ENCODE measurements at regions not wholly inside any gene's neighbourhood (a gene's known extent, or its start where the extent isn't known, plus 50 kb on each side); places are given as distances from the start of the nearest gene placed in this dataset.

DNA sequence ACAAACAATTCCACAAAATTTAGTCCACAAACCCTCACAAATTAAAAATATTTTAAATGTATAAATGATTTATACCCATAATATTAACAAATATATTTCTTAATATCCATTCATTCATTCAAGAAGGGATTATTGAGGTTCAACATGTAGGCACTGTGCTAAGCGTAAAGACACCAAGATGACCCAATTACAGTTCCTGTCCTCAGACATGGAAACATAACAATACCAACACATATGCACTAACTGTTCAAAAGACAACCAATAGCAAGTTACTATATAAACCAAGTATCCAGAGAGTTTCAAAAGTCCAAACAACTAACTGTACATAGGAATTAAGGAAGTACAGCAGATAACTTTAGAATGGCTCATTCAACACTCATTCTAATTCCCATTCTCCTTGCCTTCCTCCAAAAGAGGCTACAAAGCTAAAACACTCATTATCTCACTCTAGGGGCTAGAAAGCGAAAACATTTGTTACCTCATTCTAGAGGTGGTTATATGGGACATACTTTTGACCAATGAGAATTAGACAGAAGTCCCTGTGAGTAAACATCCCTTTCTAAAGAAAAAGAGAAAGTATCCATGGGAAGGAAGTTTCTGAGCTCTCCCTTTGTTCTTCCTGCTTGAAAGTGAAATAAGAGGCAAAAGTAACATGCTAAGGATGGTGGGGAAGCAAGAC, 292.4 kb downstream of the ZEB2 start:
- no peaks in the 10 kb centered on the region for H3K27me3 Mint-ChIP-seq
- H3K4me1 Mint-ChIP-seq = peaks cover 4 to 12% (median 6%) of the 10 kb centered on the region in 3 donors
- H3K4me3 Mint-ChIP-seq = no peak overlapping the region
- H3K36me3 Mint-ChIP-seq = peaks cover 6% of the 10 kb centered on the region
- no peak overlapping the region for H3K27ac Mint-ChIP-seq
- no peaks in the 10 kb centered on the region for H3K9me3 Mint-ChIP-seq

DNA sequence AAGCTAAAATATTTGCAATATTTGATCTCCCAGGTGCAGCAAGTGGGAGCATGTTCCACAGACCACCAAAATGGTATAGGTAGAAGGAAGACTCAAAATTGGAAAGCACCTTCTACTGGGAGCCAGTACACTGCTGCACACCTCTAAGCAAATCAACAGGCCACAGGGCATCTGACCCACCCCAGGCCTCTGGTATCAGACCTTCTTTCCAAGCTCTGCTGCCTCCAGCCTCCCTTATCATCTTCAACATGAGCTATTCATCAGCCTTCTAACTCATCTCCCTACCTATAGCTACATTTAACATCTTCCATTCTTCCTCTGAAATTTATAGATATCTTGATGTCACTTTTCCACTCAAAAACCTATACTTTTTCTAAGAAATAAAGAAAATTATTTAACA, 294.8 kb downstream of the ZEB2 start:
- Mint-ChIP-seq H3K9me3 (no peaks in the 10 kb centered on the region), H3K4me3 (no peak overlapping the region), H3K4me1 (peaks cover 0 to 2% (median 2%) of the 10 kb centered on the region in 3 donors), H3K36me3 (peaks cover 5% of the 10 kb centered on the region), H3K27me3 (no peaks in the 10 kb centered on the region), H3K27ac (no peak overlapping the region)

DNA sequence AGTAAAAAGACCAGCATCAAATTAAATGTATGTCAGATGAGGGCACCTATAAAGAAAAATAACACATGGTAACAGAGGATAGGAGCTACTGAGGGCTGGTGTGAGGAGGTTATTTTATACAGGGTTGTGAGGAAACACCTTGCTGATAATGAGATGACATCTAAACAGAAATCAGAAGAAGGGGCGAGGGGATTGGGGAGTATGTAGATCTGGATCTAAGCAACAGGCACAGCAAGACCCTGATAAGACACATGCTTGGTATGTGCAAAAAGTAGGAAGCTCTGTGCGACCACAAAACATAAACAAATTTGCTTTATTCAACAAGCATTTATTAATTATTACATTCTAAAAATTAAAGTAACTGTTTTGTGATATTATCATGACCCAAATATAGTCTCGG, 295.4 kb downstream of the ZEB2 start:
- Mint-ChIP-seq H3K4me1 (peaks cover 0 to 2% (median 0%) of the 10 kb centered on the region in 3 donors), H3K36me3 (peaks cover 3% of the 10 kb centered on the region), H3K4me3 (no peak overlapping the region), H3K27me3 (no peaks in the 10 kb centered on the region), H3K9me3 (no peaks in the 10 kb centered on the region), H3K27ac (no peak overlapping the region)

DNA sequence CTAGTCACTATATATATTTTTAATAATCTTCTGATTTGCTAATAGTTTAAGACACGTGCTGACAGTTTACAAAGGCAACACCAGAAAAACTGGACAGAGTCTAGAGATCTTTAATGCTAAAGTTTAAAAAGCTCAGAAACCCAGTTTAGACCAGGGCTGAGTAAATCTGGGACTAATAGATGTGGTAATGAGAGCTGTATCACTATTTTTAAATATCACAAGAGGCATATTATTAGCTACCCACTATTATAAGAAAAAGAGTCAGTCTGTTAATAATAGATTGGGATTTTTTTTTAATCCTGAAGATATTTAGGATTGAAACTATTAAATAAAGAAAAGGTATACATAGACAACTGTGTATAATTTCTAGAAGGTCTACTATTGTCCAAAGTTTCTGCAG, 299.9 kb downstream of the ZEB2 start:
- Mint-ChIP-seq H3K27ac (no peak overlapping the region), H3K27me3 (no peaks in the 10 kb centered on the region), H3K4me1 (peaks cover 7 to 8% (median 8%) of the 10 kb centered on the region in 3 donors), H3K4me3 (no peak overlapping the region), H3K9me3 (no peaks in the 10 kb centered on the region), H3K36me3 (peaks cover 2% of the 10 kb centered on the region)

DNA sequence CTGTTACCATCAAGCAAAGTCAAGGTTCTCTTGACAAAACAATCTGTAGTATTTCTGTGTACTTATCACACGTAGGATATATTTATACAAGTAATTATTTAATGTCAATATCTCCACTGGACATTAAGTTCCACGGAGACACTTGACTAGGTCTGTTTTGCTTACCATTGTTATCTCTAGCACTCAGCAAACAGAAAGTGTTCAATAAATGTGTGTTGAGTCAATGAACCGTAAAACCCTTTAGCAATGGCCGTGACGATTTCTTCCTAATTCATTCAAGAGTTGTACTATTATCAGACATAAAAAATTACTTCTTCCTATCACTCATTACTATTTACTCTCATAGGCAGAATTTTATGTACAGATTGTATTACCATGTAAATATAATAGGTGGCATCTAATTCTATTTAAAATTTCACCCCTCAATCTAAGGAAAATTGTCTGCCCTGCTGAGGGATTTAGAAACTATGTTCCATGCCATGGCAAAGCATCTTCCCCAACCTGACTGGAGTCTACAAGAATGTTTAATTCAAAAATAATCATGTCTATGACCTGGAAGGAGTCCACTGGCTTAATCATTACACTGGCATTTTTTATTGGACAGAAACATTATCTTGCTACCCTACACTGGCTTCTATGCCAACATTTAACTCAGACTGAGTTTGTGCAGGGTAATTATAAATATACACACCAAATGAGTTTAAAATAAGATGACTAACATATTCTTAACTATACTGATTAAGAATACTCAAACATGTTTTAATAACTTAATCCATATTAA, 301.9 kb downstream of the ZEB2 start:
- Mint-ChIP-seq H3K9me3 (no peaks in the 10 kb centered on the region), H3K36me3 (peaks cover 2% of the 10 kb centered on the region), H3K4me1 (peaks cover 15 to 18% (median 16%) of the 10 kb centered on the region in 3 donors), H3K4me3 (no peak overlapping the region), H3K27ac (no peak overlapping the region), H3K27me3 (no peaks in the 10 kb centered on the region)

DNA sequence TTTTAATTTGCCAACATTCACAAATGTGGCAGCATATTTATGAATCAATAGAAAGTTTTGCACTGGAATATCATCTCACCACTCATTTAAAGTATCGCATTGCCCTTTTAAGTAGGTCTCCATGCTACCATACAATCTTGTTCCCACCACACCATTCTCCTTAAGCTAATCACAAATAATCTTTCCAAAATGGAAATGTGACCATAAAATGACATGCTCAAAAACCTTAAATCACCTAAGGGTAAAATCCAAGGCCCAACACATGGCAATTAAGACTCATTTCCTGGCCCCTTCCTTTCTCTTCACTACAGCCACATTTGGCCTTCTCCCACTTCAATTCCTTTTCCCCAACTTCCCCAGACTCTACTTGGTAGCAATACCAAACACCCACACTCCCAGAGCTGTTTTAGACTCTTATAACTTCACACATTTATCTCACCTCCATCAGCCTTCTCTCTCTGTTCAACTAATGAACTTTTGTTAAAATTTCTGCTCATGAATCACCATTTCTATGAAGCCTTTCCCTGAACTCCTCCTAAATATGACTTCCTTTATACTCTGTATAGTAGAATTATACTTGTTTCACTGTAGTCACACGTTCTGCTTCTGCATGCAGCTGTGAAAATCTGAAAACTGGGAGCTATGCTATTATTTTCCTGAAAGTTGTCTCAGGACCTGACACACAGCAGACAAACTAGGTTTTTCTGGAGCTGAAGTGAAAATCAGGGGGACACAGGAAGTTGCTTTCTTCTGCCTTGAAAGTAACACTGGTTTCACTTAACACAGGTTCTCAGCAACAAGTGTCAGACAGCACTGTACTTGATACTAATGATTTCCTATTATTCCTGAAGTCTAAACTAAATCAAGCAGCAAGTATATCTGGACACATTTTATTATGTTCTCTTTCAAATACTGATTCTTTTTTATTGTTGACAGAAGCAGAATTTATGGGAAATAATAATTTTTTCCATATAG, 303.9 kb downstream of the ZEB2 start:
- Mint-ChIP-seq H3K4me1 (peaks cover 15 to 18% (median 16%) of the 10 kb centered on the region in 3 donors), H3K9me3 (no peaks in the 10 kb centered on the region), H3K4me3 (peak overlapping the region in 2 of 4 donors; percentile 7 to 13), H3K27me3 (no peaks in the 10 kb centered on the region), H3K27ac (peak overlapping the region in 1 of 3 donors; percentile 1), H3K36me3 (peaks cover 2% of the 10 kb centered on the region)

DNA sequence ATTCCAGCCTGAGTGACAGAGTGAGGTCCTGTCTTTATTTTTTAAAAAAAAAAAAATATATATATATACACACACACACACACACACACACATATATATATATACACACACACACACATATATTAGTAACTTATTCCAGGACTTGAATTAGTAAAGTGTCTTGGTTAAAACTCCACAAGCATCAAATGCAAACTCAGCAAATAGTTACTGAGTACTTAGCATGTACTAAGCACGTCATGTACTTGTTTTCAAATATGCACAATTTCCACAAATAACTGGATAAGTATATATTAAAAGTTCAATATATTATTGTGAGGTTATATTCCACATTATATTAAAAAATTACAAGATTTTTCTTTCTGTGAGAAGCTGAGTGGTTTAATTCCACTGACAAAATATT, 304.7 kb downstream of the ZEB2 start:
- Mint-ChIP-seq H3K4me1 (peaks cover 15 to 18% (median 16%) of the 10 kb centered on the region in 3 donors), H3K4me3 (no peak overlapping the region), H3K36me3 (peaks cover 2% of the 10 kb centered on the region), H3K27me3 (no peaks in the 10 kb centered on the region), H3K9me3 (no peaks in the 10 kb centered on the region), H3K27ac (no peak overlapping the region)

DNA sequence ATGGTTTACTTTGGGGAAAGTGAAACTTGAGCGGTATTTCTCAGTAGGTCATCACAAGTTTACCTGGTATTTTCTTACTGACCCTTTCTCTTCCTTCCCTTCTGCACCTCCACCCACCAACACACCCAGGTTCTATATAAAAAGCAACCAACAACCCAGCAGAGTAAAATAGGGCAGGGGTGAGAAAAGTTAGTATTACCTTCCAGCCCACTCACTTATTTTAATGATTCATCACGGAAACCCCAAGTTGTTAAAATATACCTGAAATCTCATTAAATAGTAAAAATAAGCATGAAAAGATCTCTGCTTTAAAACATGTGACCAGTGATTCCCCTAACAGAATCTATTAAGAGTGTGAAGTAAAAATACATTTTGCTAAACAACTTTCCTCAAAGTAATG, 306.1 kb downstream of the ZEB2 start:
- no peak overlapping the region for H3K27ac Mint-ChIP-seq
- peak overlapping the region in 3 of 4 donors; percentile 9 to 89 (median 54) for H3K4me3 Mint-ChIP-seq
- H3K4me1 Mint-ChIP-seq = peaks cover 16 to 20% (median 18%) of the 10 kb centered on the region in 3 donors
- peaks cover 3% of the 10 kb centered on the region for H3K36me3 Mint-ChIP-seq
- no peaks in the 10 kb centered on the region for H3K27me3 Mint-ChIP-seq
- no peaks in the 10 kb centered on the region for H3K9me3 Mint-ChIP-seq

DNA sequence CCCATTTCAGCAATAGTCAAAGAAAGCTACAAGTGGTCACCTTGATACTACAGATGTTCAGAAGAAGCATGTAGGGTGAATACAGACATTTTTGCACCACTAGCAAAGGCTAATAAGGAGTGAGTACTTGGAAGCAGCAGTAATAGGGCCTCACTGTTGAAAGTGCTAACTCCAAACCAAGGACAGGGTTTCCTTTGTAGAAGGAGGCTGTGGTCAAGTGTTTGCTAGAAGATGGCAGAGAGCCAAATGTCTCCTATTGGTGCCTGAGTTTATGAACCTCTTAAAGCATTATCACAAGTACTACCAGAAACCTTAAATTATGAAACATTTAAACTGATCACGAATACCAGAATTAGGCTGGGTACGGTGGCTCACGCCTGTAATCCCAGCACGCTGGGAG, 308.1 kb downstream of the ZEB2 start:
- no peaks in the 10 kb centered on the region for H3K27me3 Mint-ChIP-seq
- peaks cover 16 to 20% (median 18%) of the 10 kb centered on the region in 3 donors for H3K4me1 Mint-ChIP-seq
- no peak overlapping the region for H3K27ac Mint-ChIP-seq
- H3K4me3 Mint-ChIP-seq = no peak overlapping the region
- peaks cover 3% of the 10 kb centered on the region for H3K36me3 Mint-ChIP-seq
- H3K9me3 Mint-ChIP-seq = no peaks in the 10 kb centered on the region

DNA sequence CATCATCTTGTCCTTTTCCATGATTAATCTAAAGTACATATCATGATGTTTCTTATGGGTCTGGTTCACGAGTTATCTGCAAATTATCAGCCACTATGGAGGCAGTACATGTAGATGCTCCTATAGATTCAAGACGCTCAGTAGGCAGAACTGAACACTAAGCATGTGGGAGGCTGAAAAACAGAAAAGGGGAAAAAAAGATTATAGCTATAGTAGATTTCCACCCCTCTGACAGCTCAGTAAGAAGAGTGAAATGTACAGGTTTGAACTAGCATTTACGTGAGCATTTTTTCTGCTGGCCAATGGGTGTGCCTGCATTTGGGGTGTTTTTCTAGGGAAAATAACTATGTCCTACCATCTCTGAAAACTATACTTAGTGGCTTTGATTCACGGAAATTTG, 308.9 kb downstream of the ZEB2 start:
- Mint-ChIP-seq H3K27ac (no peak overlapping the region), H3K4me1 (peaks cover 13 to 17% (median 15%) of the 10 kb centered on the region in 3 donors), H3K27me3 (no peaks in the 10 kb centered on the region), H3K4me3 (no peak overlapping the region), H3K9me3 (no peaks in the 10 kb centered on the region), H3K36me3 (peaks cover 3% of the 10 kb centered on the region)

DNA sequence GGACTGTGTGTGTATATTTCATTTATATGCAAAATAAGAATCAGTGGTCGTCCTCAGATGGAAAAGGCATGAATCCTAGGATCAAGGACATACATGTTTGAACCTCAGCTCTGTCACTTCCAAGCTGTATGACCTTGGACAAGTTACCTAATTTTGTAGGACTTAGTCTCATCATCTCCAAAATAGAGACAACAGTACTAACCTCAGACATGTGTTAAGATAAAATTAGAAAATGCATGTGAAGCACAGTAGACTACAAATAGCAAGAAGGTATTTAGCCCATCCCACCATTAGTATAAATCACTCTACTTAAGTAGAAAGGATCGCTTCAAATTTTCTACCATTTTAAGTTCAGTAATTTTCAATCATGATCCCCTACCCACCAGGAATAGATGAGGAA, 309.8 kb downstream of the ZEB2 start:
- peaks cover 9 to 12% (median 11%) of the 10 kb centered on the region in 3 donors for H3K4me1 Mint-ChIP-seq
- no peaks in the 10 kb centered on the region for H3K9me3 Mint-ChIP-seq
- H3K27ac Mint-ChIP-seq = no peak overlapping the region
- no peak overlapping the region for H3K4me3 Mint-ChIP-seq
- H3K27me3 Mint-ChIP-seq = no peaks in the 10 kb centered on the region
- peaks cover 1% of the 10 kb centered on the region for H3K36me3 Mint-ChIP-seq

DNA sequence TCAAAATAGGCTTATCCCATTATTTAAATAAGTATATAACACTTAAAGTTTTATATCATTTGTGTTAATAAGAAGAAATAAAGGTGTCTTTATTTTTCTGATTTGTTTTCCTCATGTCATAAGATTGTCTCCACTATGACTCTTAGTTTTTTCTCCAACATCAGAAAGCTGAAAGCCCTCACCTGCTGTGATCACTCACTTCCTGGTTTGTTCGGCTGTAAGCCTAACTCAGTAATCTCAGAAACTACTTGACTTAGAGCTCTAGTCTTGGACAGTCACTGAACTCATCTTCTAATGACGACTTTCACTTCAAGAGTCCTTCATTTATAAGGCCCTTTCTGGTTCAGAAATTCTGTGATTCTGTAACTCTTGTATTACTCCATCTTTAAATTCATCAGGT, 311.0 kb downstream of the ZEB2 start:
- Mint-ChIP-seq H3K4me3 (no peak overlapping the region), H3K4me1 (peaks cover 6 to 11% (median 7%) of the 10 kb centered on the region in 3 donors), H3K36me3 (peaks cover 1% of the 10 kb centered on the region), H3K27ac (no peak overlapping the region), H3K9me3 (peaks cover 0 to 3% (median 0%) of the 10 kb centered on the region in 3 donors), H3K27me3 (no peaks in the 10 kb centered on the region)

DNA sequence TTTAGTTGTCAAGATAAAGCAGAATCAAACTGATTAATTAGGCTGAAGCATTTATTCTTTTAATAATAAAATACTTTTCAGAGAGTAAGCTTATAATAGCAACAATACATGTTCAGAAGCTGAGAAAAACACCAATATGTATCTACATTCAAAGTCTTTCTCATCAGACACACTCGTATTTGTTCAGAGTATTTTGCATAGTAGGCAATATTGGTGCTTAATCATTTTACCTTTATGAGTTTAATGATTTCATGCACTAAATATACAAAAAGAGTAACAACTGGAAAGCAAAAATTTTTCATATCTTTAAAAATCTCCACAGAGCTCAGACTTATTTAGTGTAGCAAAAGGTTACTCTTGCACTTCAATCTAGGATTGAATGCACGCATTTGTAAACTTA, 313.9 kb downstream of the ZEB2 start:
- peaks cover 5% of the 10 kb centered on the region for H3K36me3 Mint-ChIP-seq
- H3K27ac Mint-ChIP-seq = no peak overlapping the region
- H3K27me3 Mint-ChIP-seq = no peaks in the 10 kb centered on the region
- H3K4me1 Mint-ChIP-seq = peaks cover 2 to 9% (median 3%) of the 10 kb centered on the region in 3 donors
- H3K9me3 Mint-ChIP-seq = peaks cover 0 to 3% (median 0%) of the 10 kb centered on the region in 3 donors
- H3K4me3 Mint-ChIP-seq = no peak overlapping the region

DNA sequence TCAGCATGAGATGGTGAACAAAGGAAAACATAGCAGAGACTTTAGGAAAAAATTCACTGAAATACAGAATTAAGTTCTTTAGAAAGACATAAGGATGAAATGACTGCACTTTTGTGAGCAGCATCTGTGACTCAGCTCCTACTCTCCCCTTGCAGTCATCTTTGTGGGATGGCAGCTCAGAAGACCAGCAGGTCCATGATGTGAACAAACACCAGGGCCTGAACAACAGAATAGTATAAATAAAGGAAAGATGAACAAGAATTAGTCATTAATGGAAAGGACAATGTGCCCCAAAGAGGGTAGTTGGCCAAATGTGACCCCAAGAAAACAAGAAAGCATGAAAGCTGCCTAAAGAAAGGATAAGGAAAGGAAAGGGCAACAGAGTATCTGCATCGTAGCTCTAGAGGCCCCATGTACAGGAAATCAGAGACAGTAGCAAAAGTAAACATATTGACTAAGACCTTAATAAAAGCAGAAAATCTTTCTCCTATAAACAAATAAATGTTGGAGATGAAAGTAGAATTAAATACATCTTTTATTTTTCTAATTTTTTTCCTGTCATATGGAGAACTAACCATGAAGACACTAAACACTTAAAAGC, 318.0 kb downstream of the ZEB2 start:
- H3K4me3 Mint-ChIP-seq = no peak overlapping the region
- no peaks in the 10 kb centered on the region for H3K27me3 Mint-ChIP-seq
- H3K4me1 Mint-ChIP-seq = peaks cover 2 to 7% (median 4%) of the 10 kb centered on the region in 3 donors
- H3K36me3 Mint-ChIP-seq = peaks cover 8% of the 10 kb centered on the region
- peaks cover 0 to 5% (median 0%) of the 10 kb centered on the region in 3 donors for H3K9me3 Mint-ChIP-seq
- no peak overlapping the region for H3K27ac Mint-ChIP-seq
